ENCODE measurements at regions not wholly inside any gene's neighbourhood (a gene's known extent, or its start where the extent isn't known, plus 50 kb on each side); places are given as distances from the start of the nearest gene placed in this dataset.
"Not testable (repeated sequence)": the region's sequence is repeated elsewhere in the genome, so short reads cannot be mapped to it uniquely, and the experiment has no call there.

DNA sequence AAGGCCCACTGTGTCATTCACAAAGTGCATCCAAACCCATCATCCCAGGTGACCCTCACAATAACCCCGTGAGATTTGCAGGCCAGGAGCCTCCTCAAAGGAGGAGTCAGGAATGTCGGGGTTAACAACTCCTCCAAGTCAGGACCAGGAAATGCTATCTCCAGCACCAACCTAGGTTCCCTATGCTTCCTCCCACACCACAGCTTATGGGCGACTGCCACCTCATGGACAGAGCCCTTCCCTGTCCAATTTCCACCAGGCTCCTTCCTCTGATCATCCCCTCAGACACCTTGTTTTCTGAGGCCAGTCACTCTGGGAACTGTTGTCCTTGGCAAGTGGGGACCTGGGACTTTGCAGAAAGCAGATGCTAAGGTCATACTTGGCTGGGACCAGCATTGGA, 77.8 kb downstream of the LIMS3 start:
- ATAC-seq (ENCODE audit: low FRiP score in 2 of 2), result peak; percentile 68 to 73

DNA sequence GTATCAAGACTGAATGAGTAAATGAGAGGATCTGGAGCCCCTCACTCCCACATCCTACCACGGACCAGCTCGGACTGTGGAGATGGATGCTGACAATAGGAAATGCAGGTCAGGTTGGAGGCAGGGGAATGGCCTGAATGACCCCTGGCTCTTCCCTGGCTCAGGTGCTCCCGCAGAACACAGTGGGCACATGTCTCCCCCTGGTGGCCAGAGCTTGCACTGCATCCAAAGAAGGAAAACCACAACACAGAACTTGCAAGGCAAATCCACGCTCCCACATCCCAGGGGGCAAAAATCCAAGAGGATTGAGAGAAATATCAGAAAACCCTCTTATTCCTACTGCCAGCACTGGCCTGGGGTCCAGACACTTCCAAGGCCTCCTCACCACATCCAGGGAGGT, 82.3 kb downstream of the LIMS3 start:
- ATAC-seq (ENCODE audit: low FRiP score in 2 of 2), result peak; percentile 74 to 77
- WGBS, 2 donors, result 40% methylated on average over 1 of the region's 4 CpGs; no CpG with 5 or more reads in 1 of the 2 donors
- DNase-seq, H3K27me3 ChIP-seq, H3K27ac ChIP-seq, H3K9me3 ChIP-seq, H3K4me3 ChIP-seq, H3K36me3 ChIP-seq, H3K4me1 ChIP-seq: not testable (repeated sequence)

More for the DNA sequence above, 77.8 kb downstream of the LIMS3 start:
- not testable (repeated sequence) for H3K27ac ChIP-seq, H3K4me3 ChIP-seq, DNase-seq, H3K27me3 ChIP-seq, H3K36me3 ChIP-seq, H3K9me3 ChIP-seq, H3K4me1 ChIP-seq
- whole genome bisulfite sequencing, 2 donors, result no CpG with 5 or more reads among the region's 3 CpGs

GRCh38 chr2:109986389-109987088, 88.1 kb downstream of the LIMS3 start:
- not testable (repeated sequence) for H3K27ac ChIP-seq, H3K4me1 ChIP-seq, H3K27me3 ChIP-seq, H3K36me3 ChIP-seq, H3K4me3 ChIP-seq, H3K9me3 ChIP-seq, DNase-seq
- WGBS, 2 donors, result no CpG with 5 or more reads among the region's 43 CpGs
- peak; percentile 82 to 92 for ATAC-seq (ENCODE audit: low FRiP score in 2 of 2)

DNA sequence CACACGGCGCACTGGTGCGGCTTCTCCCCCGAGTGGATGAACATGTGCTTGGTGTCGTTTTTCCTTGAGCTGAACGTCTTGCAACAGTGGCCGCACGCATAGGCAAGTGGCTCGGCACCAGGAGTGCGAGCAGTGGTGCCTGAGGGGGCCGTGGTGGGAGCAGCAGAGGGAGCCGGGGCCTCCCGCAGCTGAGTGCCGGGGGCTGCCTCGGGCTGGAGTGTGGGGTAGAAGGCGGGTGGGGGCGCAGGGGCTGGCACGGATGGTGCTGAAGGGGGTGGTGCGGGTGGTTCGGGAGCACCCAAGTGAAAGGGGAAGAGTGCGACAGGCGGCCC, 88.6 kb downstream of the LIMS3 start:
- not testable (repeated sequence) for H3K4me3 ChIP-seq, DNase-seq, H3K9me3 ChIP-seq, H3K4me1 ChIP-seq, H3K27me3 ChIP-seq, H3K36me3 ChIP-seq, H3K27ac ChIP-seq
- WGBS, 2 donors, result no CpG with 5 or more reads among the region's 22 CpGs
- ATAC-seq (ENCODE audit: low FRiP score in 2 of 2), result peak in 1 of 2 donors; percentile 47

GRCh38 chr2:109987458-109988345, 89.2 kb downstream of the LIMS3 start:
- peak; percentile 89 to 90 for ATAC-seq (ENCODE audit: low FRiP score in 2 of 2)
- H3K4me3 ChIP-seq, result not testable (repeated sequence)
- WGBS, 2 donors, result no CpG with 5 or more reads among the region's 75 CpGs

DNA sequence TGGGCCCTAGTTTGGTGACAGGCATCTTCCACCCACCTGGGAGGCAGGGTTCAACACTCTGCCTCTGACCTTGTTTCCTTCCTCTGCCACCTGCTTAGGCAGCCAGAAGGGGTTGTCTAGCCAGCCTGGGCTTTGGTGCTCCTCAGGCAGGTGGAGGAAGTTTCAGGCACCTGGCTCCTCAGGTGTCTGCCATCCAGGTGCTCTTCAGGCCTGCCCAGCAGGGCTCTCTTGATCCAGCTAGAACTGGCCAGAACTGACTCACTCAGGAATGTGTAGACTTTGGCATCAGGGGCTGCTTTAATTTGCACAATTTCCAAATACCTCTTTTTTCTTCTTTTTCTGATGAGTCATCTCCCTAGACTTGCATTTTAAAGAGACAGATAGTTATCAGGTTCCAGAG, 100.9 kb downstream of the LIMS3 start:
- not testable (repeated sequence) for H3K27ac ChIP-seq; H3K4me1 ChIP-seq; H3K9me3 ChIP-seq; H3K27me3 ChIP-seq; H3K4me3 ChIP-seq; ATAC-seq (ENCODE audit: low FRiP score in 2 of 2); H3K36me3 ChIP-seq
- DNase-seq, result peak in 1 of 2 donors; percentile 29

More at GRCh38 chr2:109987458-109988345, 89.2 kb downstream of the LIMS3 start:
- H3K27ac ChIP-seq, H3K4me1 ChIP-seq, DNase-seq, H3K27me3 ChIP-seq, H3K9me3 ChIP-seq, H3K36me3 ChIP-seq: not testable (repeated sequence)

DNA sequence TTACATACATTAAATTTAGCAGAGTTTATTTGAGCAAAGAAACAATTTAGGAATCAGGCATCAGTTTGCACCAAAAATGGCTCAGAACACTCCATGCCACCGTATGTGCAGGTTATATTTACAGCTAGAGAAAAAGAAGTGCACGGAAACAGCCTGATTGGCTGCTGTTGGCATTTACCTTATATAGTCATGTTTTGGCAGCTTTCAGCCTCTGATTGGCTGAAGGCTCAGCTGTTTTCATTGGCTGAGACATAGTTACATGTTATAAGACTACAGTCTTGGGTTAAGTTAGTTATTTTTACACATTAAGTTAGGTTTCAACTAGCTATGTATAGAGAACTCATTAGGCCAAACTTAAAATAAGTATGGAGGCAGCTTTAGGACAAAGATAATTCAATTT, 104.0 kb downstream of the LIMS3 start:
- not testable (repeated sequence) for H3K9me3 ChIP-seq; H3K27ac ChIP-seq; H3K4me1 ChIP-seq; ATAC-seq (ENCODE audit: low FRiP score in 2 of 2); H3K27me3 ChIP-seq; H3K4me3 ChIP-seq; H3K36me3 ChIP-seq; DNase-seq
- no CpG with 5 or more reads among the region's 2 CpGs for WGBS, 2 donors

GRCh38 chr2:110013388-110013787, 102.2 kb downstream of the MALL start:
- no CpG with 5 or more reads among the region's 2 CpGs for WGBS, 2 donors
- not testable (repeated sequence) for H3K36me3 ChIP-seq; H3K4me3 ChIP-seq; H3K27ac ChIP-seq; H3K9me3 ChIP-seq; DNase-seq; H3K4me1 ChIP-seq; ATAC-seq (ENCODE audit: low FRiP score in 2 of 2); H3K27me3 ChIP-seq

- ATAC-seq (ENCODE audit: low FRiP score in 2 of 2), result peak in 1 of 2 donors; percentile 62
- not testable (repeated sequence) for H3K9me3 ChIP-seq, DNase-seq, H3K4me1 ChIP-seq, H3K27ac ChIP-seq, H3K27me3 ChIP-seq, H3K4me3 ChIP-seq, H3K36me3 ChIP-seq
- whole genome bisulfite sequencing, 2 donors, result no CpG with 5 or more reads among the region's 5 CpGs
Observed at GRCh38 chr2:110016381-110017092, 99.1 kb downstream of the MALL start.

DNA sequence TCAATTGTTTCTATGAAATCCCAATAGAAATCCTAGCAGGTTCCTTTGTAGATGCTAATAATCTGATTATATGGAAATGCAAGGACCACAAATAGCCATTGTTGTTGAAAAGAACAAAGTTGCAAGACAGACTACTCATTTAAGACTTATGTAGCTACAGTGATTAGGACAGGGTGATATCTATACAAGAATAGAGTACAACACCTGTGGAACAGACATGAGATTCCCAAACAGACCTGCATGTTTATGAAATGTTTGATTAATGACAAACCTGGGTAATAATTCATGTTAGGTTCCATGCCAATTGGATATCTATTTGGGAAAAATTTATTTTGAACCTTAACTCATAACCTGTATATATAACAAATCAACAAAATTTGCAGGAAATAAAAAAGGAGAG, 95.4 kb downstream of the MALL start:
- DNase-seq; H3K27me3 ChIP-seq; H3K36me3 ChIP-seq; ATAC-seq (ENCODE audit: low FRiP score in 2 of 2); H3K27ac ChIP-seq; H3K4me3 ChIP-seq; H3K9me3 ChIP-seq; H3K4me1 ChIP-seq: not testable (repeated sequence)

DNA sequence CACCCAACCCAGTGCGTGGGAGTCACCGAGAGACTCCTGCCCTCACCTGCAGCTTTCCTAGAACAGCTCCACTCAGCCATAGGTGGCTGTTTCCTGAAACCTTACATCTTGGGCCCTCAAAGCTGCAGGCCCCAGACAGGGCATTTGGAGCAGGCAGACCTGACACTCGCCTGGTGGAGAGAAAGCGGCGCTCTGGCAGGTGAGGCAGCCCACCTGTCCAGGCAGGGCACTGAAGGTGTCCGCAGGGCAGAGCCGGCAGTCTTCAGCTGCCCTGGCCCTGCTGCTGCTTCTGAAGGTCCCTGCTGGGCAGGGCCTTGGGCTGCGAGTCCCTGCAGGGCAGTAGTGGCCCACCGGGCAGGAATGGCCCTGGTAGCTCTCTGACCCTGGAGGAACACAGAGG, 93.3 kb downstream of the MALL start:
- ATAC-seq (ENCODE audit: low FRiP score in 2 of 2) (peak in 1 of 2 donors; percentile 17), DNase-seq (peak in 1 of 2 donors; percentile 76)
- H3K27ac ChIP-seq, H3K36me3 ChIP-seq, H3K9me3 ChIP-seq, H3K4me1 ChIP-seq, H3K27me3 ChIP-seq, H3K4me3 ChIP-seq: not testable (repeated sequence)
- 90% methylated on average over 2 of the region's 9 CpGs; no CpG with 5 or more reads in 1 of the 2 donors for WGBS, 2 donors

GRCh38 chr2:110026126-110026785, 89.4 kb downstream of the MALL start:
- peak in 1 of 2 donors; percentile 0 for ATAC-seq (ENCODE audit: low FRiP score in 2 of 2)
- DNase-seq, result not testable (repeated sequence)
- no CpG with 5 or more reads among the region's 8 CpGs for WGBS, 2 donors

More at GRCh38 chr2:110026126-110026785, 89.4 kb downstream of the MALL start:
- H3K27me3 ChIP-seq, H3K9me3 ChIP-seq, H3K36me3 ChIP-seq, H3K4me3 ChIP-seq, H3K4me1 ChIP-seq, H3K27ac ChIP-seq: not testable (repeated sequence)

All from upper lobe of left lung (tissue), 6 donors.